Gastrocnemius medialis (tissue), 4 donors: ENCODE measurements at regions not wholly inside any gene's neighbourhood (a gene's known extent, or its start where the extent isn't known, plus 50 kb on each side); places are given as distances from the start of the nearest gene placed in this dataset.

ENCODE experiments used
- ATAC-seq, 2 donors: fragments of 150-250 bp; one replicate each; pipeline ENCODE4 v1.9.1; 2016
- DNase-seq, 2 donors: peaks; one replicate each; pipeline ENCODE4 v3.0.0-alpha.2; 2019
- H3K27ac ChIP-seq, 4 donors: fragments of 200-600 bp; sonication (generic); 1 replicate in 1 of 4; 2 replicates in 3 of 4; pipeline ENCODE4 v1.5.1; 2016 to 2018; ENCODE audit warnings: mild to moderate bottlenecking in 2 of 4, moderate library complexity in 1 of 4
- H3K27me3 ChIP-seq, 3 donors: fragments of 200-600 bp; sonication (generic) in 2 of 3; 1 replicate in 1 of 3; 2 replicates in 2 of 3; pipeline versions ENCODE4 v1.5.1 to v1.6.0; 2016 to 2019; ENCODE audit warnings: mild to moderate bottlenecking in 1 of 3, moderate library complexity in 1 of 3
- H3K36me3 ChIP-seq, 2 donors: fragments of 200-600 bp; sonication (generic) in 1 of 2; one replicate each; pipeline ENCODE4 v1.5.1; 2017 to 2018
- H3K4me1 ChIP-seq, 2 donors: fragments of 200-600 bp; sonication (generic) in 1 of 2; one replicate each; pipeline ENCODE4 v1.5.1; 2016 to 2017; ENCODE audit warnings: mild to moderate bottlenecking in 2 of 2
- H3K4me3 ChIP-seq, 4 donors: fragments of 200-600 bp; sonication (generic) in 3 of 4; 1 replicate in 1 of 4; 2 replicates in 3 of 4; pipeline ENCODE4 v1.5.1; 2016 to 2019; ENCODE audit warnings: mild to moderate bottlenecking in 2 of 4
- H3K9me3 ChIP-seq, 3 donors: fragments of 200-600 bp; sonication (generic) in 2 of 3; 1 replicate in 1 of 3; 2 replicates in 2 of 3; pipeline ENCODE4 v1.5.1; 2016 to 2019
- CTCF ChIP-seq, 5 experiments: fragments of 450-650 bp in 3 of 5; fragments of 200-600 bp in 2 of 5; sonication (generic) in 2 of 5; IDR thresholded peaks in 4 of 5; conservative IDR thresholded peaks in 1 of 5; 1 replicate in 4 of 5; 2 replicates in 1 of 5; pipeline ENCODE4 v1.5.1; 2016 to 2019; ENCODE audit warnings: antibody characterized with exemption in 5 of 5, mild to moderate bottlenecking in 3 of 5, moderate library complexity in 3 of 5
- POLR2A ChIP-seq, 2 donors: fragments of 450-650 bp; IDR thresholded peaks; one replicate each; pipeline ENCODE4 v1.6.1; 2017; ENCODE audit warnings: antibody characterized with exemption in 2 of 2, mild to moderate bottlenecking in 2 of 2, moderate library complexity in 2 of 2
- in situ Hi-C, 4 donors: fragments of 200-750 bp; cut with MboI; loops; one replicate each; pipeline versions ENCODE4 v1.15.0 to v1.8.0; 2017; ENCODE audit warnings: low sequenced_read_pairs in 4 of 4
- intact Hi-C: fragments of 100-400 bp; cut with DNase I; formaldehyde crosslinking; loops from one replicate; pipeline ENCODE4 v1.15.1; 2023; ENCODE audit warnings: low total_unique reads

- intact Hi-C loops, result no loop called here
- no peaks in the 10 kb centered on the region for H3K36me3 ChIP-seq
- DNase-seq, result no peak
- H3K9me3 ChIP-seq, result no peaks in the 10 kb centered on the region
- TF ChIP-seq POLR2A (IDR thresholded peaks at IDR 0.05) (no peak), CTCF (IDR thresholded peaks at IDR 0.05 in 4 of 5, conservative IDR thresholded peaks at IDR 0.05 in 1 of 5) (no peak)
- ATAC-seq, result no peak
- H3K4me3 ChIP-seq, result no peak overlapping the region
- no peaks in the 10 kb centered on the region for H3K4me1 ChIP-seq
- in situ Hi-C loops, result no loop called here
- no peaks in the 10 kb centered on the region for H3K27me3 ChIP-seq
- no peak overlapping the region for H3K27ac ChIP-seq
Measured at GRCh38 chr12:59077153-59077552, 156.8 kb upstream of the LRIG3 start.

GRCh38 chr12:59076622-59077021 lies 156.3 kb upstream of the LRIG3 start:
- Histone ChIP-seq H3K9me3 (no peaks in the 10 kb centered on the region), H3K27ac (no peak overlapping the region), H3K4me3 (no peak overlapping the region), H3K4me1 (no peaks in the 10 kb centered on the region), H3K27me3 (no peaks in the 10 kb centered on the region), H3K36me3 (no peaks in the 10 kb centered on the region)
- DNase-seq (no peak), ATAC-seq (no peak)
- TF ChIP-seq POLR2A (IDR thresholded peaks at IDR 0.05) (no peak), CTCF (IDR thresholded peaks at IDR 0.05 in 4 of 5, conservative IDR thresholded peaks at IDR 0.05 in 1 of 5) (no peak)
- in situ Hi-C loops (no loop called here), intact Hi-C loops (no loop called here)

- TF ChIP-seq CTCF (IDR thresholded peaks at IDR 0.05 in 4 of 5, conservative IDR thresholded peaks at IDR 0.05 in 1 of 5) (no peak), POLR2A (IDR thresholded peaks at IDR 0.05) (no peak)
- no peaks in the 10 kb centered on the region for H3K27me3 ChIP-seq
- no peak overlapping the region for H3K27ac ChIP-seq
- H3K9me3 ChIP-seq, result no peaks in the 10 kb centered on the region
- intact Hi-C loops, result no loop called here
- ATAC-seq (no peak), DNase-seq (no peak)
- in situ Hi-C loops, result no loop called here
- no peak overlapping the region for H3K4me3 ChIP-seq
- H3K36me3 ChIP-seq, result no peaks in the 10 kb centered on the region
- no peaks in the 10 kb centered on the region for H3K4me1 ChIP-seq
Measured at GRCh38 chr12:59075968-59076490, 155.7 kb upstream of the LRIG3 start.

GRCh38 chr12:59075141-59075540 lies 154.8 kb upstream of the LRIG3 start:
- Histone ChIP-seq H3K9me3 (no peaks in the 10 kb centered on the region), H3K4me1 (no peaks in the 10 kb centered on the region), H3K36me3 (no peaks in the 10 kb centered on the region), H3K4me3 (no peak overlapping the region), H3K27ac (no peak overlapping the region), H3K27me3 (no peaks in the 10 kb centered on the region)
- in situ Hi-C loops (no loop called here), intact Hi-C loops (no loop called here)
- ATAC-seq (no peak), DNase-seq (no peak)
- TF ChIP-seq CTCF (IDR thresholded peaks at IDR 0.05 in 4 of 5, conservative IDR thresholded peaks at IDR 0.05 in 1 of 5), result no peak
- TF ChIP-seq POLR2A (IDR thresholded peaks at IDR 0.05), result no peak

- in situ Hi-C loops (no loop called here), intact Hi-C loops (no loop called here)
- ATAC-seq, result no peak
- no peak for TF ChIP-seq POLR2A (IDR thresholded peaks at IDR 0.05)
- no peak for TF ChIP-seq CTCF (IDR thresholded peaks at IDR 0.05 in 4 of 5, conservative IDR thresholded peaks at IDR 0.05 in 1 of 5)
- Histone ChIP-seq H3K27me3 (no peaks in the 10 kb centered on the region), H3K4me1 (no peaks in the 10 kb centered on the region), H3K9me3 (no peaks in the 10 kb centered on the region), H3K27ac (no peak overlapping the region), H3K36me3 (no peaks in the 10 kb centered on the region), H3K4me3 (no peak overlapping the region)
- no peak for DNase-seq
Measured at GRCh38 chr12:59070322-59070933, 150.1 kb upstream of the LRIG3 start.
